GM12878 (cell line): ENCODE measurements at regions not wholly inside any gene's neighbourhood (a gene's known extent, or its start where the extent isn't known, plus 50 kb on each side); places are given as distances from the start of the nearest gene placed in this dataset.

Source experiments
- CBX5 ChIP-seq: sonication (generic); IDR thresholded peaks from 2 replicates; pipeline ENCODE4 v1.6.1; 2016; ENCODE audit warnings: low read depth, moderate library complexity, mild to moderate bottlenecking, inconsistent platforms
- CTCF ChIP-seq, 3 experiments: IDR thresholded peaks in 2 of 3; conservative IDR thresholded peaks in 1 of 3; 2 replicates each; pipeline ENCODE4 v1.5.1; 2011; ENCODE audit warnings: low read depth in 3 of 3, low read length in 3 of 3, mild to moderate bottlenecking in 3 of 3, control low read depth in 2 of 3, moderate library complexity in 2 of 3, inconsistent platforms in 1 of 3, mixed read lengths in 1 of 3; ENCODE audit not compliant: control insufficient read depth in 2 of 3, insufficient read depth in 1 of 3; ENCODE audit errors: extremely low read depth in 1 of 3
- EP300 ChIP-seq, 2 experiments: fragments of 150-350 bp in 1 of 2; IDR thresholded peaks; 2 replicates each; pipeline ENCODE4 v1.6.1; 2011 to 2012; ENCODE audit warnings: low read depth in 2 of 2, low read length in 2 of 2, borderline replicate concordance in 1 of 2, improper control_type of control experiment in 1 of 2, inconsistent platforms in 1 of 2; ENCODE audit not compliant: control insufficient read depth in 1 of 2
- GABPA ChIP-seq: IDR thresholded peaks from 2 replicates; pipeline ENCODE4 v1.6.1; 2014; ENCODE audit warnings: antibody characterized with exemption, low read depth, mild to moderate bottlenecking, inconsistent platforms
- POLR2A ChIP-seq: IDR thresholded peaks from 2 replicates; pipeline ENCODE4 v1.6.1; 2011; ENCODE audit warnings: low read depth, mild to moderate bottlenecking, low read length
- RCOR1 ChIP-seq: conservative IDR thresholded peaks from 2 replicates; pipeline ENCODE4 v1.6.1; 2012; ENCODE audit warnings: low read depth, low read length, improper control_type of control experiment
- SMAD1 ChIP-seq: fragments of 450-650 bp; IDR thresholded peaks from 2 replicates; pipeline ENCODE4 v1.6.1; 2018; ENCODE audit warnings: mild to moderate bottlenecking, low read depth; ENCODE audit not compliant: partially characterized antibody

GRCh38 chr2:208643145-208643544, 236.6 kb downstream of the PTH2R start:
- no peak for TF ChIP-seq SMAD1
- no peak for TF ChIP-seq CTCF (IDR thresholded peaks at IDR 0.05 in 2 of 3, conservative IDR thresholded peaks at IDR 0.05 in 1 of 3; ENCODE audit: control insufficient read depth in 2 of 3, extremely low read depth in 1 of 3, insufficient read depth in 1 of 3, low read depth in 3 of 3, low read length in 3 of 3)
- TF ChIP-seq EP300 (IDR thresholded peaks at IDR 0.05; ENCODE audit: borderline replicate concordance in 1 of 2, control insufficient read depth in 1 of 2, low read depth in 2 of 2, low read length in 2 of 2) = no peak
- no peak for TF ChIP-seq GABPA
- TF ChIP-seq CBX5 = no peak
- no peak for TF ChIP-seq RCOR1
- TF ChIP-seq POLR2A = no peak
